ENCODE measurements at regions not wholly inside any gene's neighbourhood (a gene's known extent, or its start where the extent isn't known, plus 50 kb on each side); places are given as distances from the start of the nearest gene placed in this dataset.

DNA sequence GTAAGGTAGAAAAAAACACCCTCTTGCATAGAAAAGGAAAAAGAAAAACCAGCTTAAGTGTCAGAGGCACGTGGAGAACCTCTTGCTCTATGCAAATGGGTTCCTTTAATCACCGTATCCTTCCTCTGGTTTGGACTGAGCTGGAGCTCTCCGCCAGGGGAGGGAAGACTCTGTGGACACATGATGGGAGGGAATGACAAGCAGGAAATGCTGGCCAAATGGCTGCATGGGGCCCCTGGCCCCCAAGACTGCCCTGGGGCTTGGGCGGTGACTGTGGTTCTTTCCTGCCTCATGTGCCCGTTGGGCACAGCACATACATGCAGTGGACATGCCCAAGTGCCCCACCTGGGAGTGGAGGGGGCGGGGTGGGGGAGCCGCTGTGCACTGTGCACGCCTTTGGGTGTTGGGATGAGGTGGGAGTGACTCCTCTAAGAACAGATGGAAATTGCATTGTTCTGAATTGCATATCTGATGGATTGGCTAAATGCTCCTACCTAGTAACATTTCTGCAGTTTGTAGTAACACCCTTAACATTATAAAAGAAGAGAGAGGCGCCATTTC is 166.4 kb upstream of the AVPR1A start:
- Mint-ChIP-seq H3K27me3 (ENCODE audit: low read depth) (no peaks in the 10 kb centered on the region), H3K4me3 (no peak overlapping the region), H3K36me3 (ENCODE audit: insufficient read depth in 1 of 3, low read depth in 3 of 3) (no peaks in the 10 kb centered on the region), H3K9me3 (no peaks in the 10 kb centered on the region; a peak in 1 of 5 replicates), H3K4me1 (no peaks in the 10 kb centered on the region), H3K27ac (no peak overlapping the region)
- Histone ChIP-seq H3K27ac (ENCODE audit: insufficient read length, low read depth, low read length) (no peak overlapping the region), H2AK5ac (ENCODE audit: insufficient read length, low read length) (no peak overlapping the region), H3K79me2 (ENCODE audit: insufficient read depth, low read length) (no peaks in the 10 kb centered on the region), H4K8ac (replicated peaks; ENCODE audit: insufficient read length, low read depth, low read length) (no peak overlapping the region), H3K23me2 (ENCODE audit: insufficient read length, low read depth, low read length, poor library complexity, severe bottlenecking) (no peaks in the 10 kb centered on the region), H3K9ac (ENCODE audit: extremely low read depth, insufficient read length, low read length) (no peak overlapping the region), H3K27me3 (ENCODE audit: insufficient read depth, low read length) (no peaks in the 10 kb centered on the region), H2BK120ac (ENCODE audit: low read depth, low read length, poor library complexity, severe bottlenecking) (no peak overlapping the region), H4K20me1 (ENCODE audit: control insufficient read depth, insufficient read depth, insufficient read length) (no peaks in the 10 kb centered on the region), H3K4me1 (ENCODE audit: insufficient read depth, low read length) (no peaks in the 10 kb centered on the region), H3K23ac (ENCODE audit: insufficient read length, low read depth, low read length) (no peak overlapping the region), H2BK20ac (ENCODE audit: low read depth, low read length, poor library complexity, severe bottlenecking) (no peak overlapping the region), H3K9me3 (ENCODE audit: control insufficient read depth, low read depth, low read length) (no peaks in the 10 kb centered on the region), H3T11ph (ENCODE audit: low read length) (no peak overlapping the region), H2BK15ac (ENCODE audit: low read depth, low read length) (no peak overlapping the region), H3K14ac (ENCODE audit: insufficient read depth, low read length) (no peak overlapping the region), H2BK12ac (ENCODE audit: insufficient read length, low read depth, low read length) (no peak overlapping the region), H3K79me1 (ENCODE audit: insufficient read depth, low read depth, low read length, poor library complexity, severe bottlenecking) (no peaks in the 10 kb centered on the region), H2BK5ac (ENCODE audit: insufficient read length, low read length) (no peak overlapping the region), H3K4me2 (ENCODE audit: insufficient read depth, insufficient read length, low read length) (no peak overlapping the region), H4K91ac (ENCODE audit: insufficient read length, low read depth, low read length) (no peak overlapping the region), H2AFZ (ENCODE audit: low read length) (no peak overlapping the region), H3K18ac (ENCODE audit: insufficient read length, low read depth, low read length) (no peak overlapping the region), H4K5ac (ENCODE audit: insufficient read length, low read depth, low read length) (no peak overlapping the region), H3K56ac (ENCODE audit: insufficient read length, low read depth, low read length) (no peak overlapping the region), H3K4ac (ENCODE audit: low read depth, low read length) (no peak overlapping the region)
- no CpG with 5 or more reads among the region's 9 CpGs for WGBS (ENCODE audit: extremely low coverage, insufficient read length, low lambda C conversion rate)
- TF ChIP-seq, protein P1, sequence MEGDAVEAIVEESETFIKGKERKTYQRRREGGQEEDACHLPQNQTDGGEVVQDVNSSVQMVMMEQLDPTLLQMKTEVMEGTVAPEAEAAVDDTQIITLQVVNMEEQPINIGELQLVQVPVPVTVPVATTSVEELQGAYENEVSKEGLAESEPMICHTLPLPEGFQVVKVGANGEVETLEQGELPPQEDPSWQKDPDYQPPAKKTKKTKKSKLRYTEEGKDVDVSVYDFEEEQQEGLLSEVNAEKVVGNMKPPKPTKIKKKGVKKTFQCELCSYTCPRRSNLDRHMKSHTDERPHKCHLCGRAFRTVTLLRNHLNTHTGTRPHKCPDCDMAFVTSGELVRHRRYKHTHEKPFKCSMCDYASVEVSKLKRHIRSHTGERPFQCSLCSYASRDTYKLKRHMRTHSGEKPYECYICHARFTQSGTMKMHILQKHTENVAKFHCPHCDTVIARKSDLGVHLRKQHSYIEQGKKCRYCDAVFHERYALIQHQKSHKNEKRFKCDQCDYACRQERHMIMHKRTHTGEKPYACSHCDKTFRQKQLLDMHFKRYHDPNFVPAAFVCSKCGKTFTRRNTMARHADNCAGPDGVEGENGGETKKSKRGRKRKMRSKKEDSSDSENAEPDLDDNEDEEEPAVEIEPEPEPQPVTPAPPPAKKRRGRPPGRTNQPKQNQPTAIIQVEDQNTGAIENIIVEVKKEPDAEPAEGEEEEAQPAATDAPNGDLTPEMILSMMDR (conservative IDR thresholded peaks at IDR 0.05) = no peak
- no peak for DNase-seq
